HG02642 (cell line): ENCODE measurements at regions not wholly inside any gene's neighbourhood (a gene's known extent, or its start where the extent isn't known, plus 50 kb on each side); places are given as distances from the start of the nearest gene placed in this dataset.

Source experiments
- ATAC-seq: cut with Tn5 transposase; IDR thresholded peaks from one replicate; pipeline ENCODE4 v1.9.1; 2021; ENCODE audit warnings: mild to moderate bottlenecking; ENCODE audit not compliant: unreplicated experiment, poor library complexity

DNA sequence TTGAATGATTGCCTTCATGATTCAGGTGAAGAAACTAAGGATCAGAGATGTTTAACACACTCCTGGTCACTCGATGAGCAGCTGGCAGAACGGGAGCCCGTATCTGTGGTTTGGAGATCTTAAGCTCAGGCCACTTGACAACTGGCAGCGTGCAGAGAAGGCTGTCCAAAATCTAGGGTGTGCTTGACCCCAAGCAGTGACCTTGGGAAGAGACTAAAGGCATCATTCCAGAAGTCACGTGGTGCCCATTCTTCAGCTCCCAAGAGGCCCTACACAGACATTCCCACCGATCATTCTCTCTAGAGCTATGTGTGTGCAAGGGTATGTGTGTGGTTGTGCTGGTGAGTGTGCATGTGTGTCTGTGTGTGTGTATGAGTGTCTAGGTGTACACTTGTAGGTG is 493.8 kb downstream of the TCERG1L start:
- ATAC-seq: no peak

- no peak for ATAC-seq
Observed at GRCh38 chr10:130820880-130821482, 490.5 kb downstream of the TCERG1L start.

DNA sequence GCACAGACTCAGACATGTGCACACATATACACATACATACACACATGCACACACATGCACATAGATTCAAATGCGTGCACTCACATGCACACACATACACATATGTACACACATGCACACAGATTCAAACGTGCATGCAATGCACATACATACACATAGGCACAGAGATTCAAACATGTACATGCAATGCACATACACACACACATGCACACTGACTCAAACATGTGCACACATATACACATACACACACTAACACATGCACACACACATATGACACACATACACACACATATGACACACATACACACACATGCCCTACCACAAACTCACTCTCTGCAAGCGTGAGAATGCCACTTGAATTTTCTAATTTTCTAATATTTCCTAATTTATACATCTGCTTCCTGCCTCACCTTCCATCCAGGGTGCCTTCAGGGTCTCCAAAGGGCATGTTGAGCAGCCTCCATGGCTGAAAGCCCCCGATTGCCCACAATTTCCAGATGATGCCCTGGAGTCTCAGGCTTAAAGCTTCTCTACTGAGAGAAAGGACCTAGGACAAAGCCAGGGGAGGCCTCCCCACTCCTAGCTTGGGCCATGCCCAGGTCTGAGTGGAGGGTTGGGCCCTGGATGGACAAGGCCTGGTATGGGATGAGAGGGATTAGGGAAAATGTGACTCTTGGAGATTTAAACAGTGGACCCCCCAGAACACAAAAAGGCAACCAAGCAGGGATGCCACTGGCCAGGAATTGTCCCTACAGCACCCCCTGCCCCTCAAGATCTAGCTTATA is 487.1 kb downstream of the TCERG1L start:
- ATAC-seq: no peak

DNA sequence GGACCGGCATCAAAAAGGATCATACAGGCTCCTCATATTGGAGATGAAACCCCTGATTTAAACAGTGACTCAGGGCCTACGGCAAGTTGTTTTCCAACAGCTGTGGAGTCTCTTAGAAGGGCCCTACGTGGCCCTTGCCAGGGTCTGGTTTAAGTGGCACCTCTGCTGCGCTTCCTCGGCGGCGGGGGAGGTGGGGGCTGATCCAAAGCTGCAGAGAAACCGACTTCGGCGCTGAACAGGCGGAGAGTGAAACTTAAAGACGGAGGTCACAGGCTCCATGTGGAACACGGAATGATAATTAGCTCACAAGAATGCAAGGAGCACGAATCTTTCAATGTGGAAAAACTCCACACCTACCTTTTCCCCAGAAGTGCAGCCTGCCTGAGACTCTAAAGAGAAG is 477.9 kb downstream of the TCERG1L start:
- no peak for ATAC-seq

DNA sequence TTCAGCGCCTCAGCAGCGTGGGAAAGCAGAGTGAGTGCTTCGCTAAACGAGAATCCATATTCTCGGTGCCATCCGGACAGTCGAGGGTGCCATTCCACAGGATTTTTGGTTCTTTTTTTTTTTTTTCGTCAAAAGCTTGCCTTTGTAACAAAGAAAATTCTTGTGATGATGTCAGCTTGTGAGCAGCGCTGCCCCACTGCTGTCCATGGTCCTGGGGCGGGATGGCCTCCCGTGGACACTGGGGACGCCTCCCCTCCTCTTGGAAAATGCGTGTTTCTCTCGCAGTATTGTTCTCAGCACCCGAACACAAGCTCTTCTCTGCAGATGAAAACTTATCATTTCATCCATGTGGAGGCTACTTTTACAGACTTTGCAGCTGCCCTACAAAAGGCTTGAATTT is 477.4 kb downstream of the TCERG1L start:
- ATAC-seq: no peak

- ATAC-seq: no peak
Observed at GRCh38 chr10:130834573-130834972, 476.9 kb downstream of the TCERG1L start.

- no peak for ATAC-seq
Observed at GRCh38 chr10:130835068-130835467, 476.5 kb downstream of the TCERG1L start.

GRCh38 chr10:130836344-130836743 is 475.2 kb downstream of the TCERG1L start:
- no peak for ATAC-seq

DNA sequence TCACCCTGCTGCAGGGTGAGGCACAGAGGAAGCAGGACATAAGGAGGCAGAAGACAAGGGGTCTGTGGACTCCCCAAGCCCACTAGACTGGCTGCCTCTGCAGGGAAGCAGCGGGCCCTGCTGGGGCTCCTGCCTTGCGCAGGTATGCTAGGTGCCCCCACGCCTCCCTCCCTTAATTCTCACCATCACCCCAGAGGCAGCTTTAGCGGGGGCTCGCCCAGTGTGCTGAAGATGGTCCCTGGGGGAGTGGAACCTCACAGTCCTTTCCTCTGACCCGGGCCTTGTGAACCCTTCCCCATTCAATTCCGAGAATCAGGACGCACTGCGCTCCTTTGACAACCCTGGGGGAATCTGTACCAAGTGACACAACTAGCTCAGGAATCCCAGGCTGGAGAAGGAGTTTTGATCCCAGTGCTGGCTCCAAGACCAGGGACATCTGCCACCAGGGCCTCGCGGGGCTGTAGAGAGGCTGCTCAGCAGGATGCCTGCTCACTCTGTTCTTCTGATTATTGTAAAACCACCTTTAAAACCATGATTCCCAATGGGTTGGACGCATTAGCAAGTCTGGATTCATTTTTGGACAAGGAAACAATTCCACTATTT is 468.4 kb downstream of the TCERG1L start:
- no peak for ATAC-seq

- ATAC-seq: no peak
Observed at GRCh38 chr10:130844310-130844709, 467.2 kb downstream of the TCERG1L start.

DNA sequence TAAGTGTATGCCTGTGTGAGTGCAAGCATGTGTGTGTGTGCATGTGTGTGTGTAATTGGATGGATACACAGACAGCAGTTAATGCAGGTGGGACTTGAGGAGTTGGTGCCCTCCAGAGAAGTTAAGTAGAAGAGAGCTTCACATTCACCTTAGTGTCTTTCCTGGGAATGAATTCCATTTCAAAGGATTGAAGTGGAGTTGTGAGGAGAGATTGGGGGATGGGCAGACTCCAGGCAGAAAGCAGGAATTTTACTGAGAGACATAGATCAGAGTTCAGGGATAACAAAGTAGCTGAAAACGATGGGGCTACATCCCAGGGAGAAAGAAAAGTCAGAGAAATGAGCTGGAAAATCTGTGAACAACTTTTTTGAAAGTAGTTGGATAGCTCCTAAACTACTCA is 464.4 kb downstream of the TCERG1L start:
- ATAC-seq: no peak

GRCh38 chr10:130848855-130849254 is 462.7 kb downstream of the TCERG1L start:
- ATAC-seq: no peak

- no peak for ATAC-seq
Observed at GRCh38 chr10:130854151-130854550, 457.4 kb downstream of the TCERG1L start.

- ATAC-seq: no peak
Observed at GRCh38 chr10:130857631-130858295, 453.8 kb downstream of the TCERG1L start.

GRCh38 chr10:130858626-130859025 is 452.9 kb downstream of the TCERG1L start:
- ATAC-seq: no peak

- ATAC-seq: no peak
Observed at GRCh38 chr10:130859427-130859826, 452.1 kb downstream of the TCERG1L start.

- ATAC-seq: no peak
Observed at GRCh38 chr10:130862122-130862521, 449.4 kb downstream of the TCERG1L start.

- no peak for ATAC-seq
Observed at GRCh38 chr10:130862626-130863025, 448.9 kb downstream of the TCERG1L start.

- no peak for ATAC-seq
Observed at GRCh38 chr10:130863044-130863443, 448.5 kb downstream of the TCERG1L start.

- ATAC-seq: no peak
Observed at GRCh38 chr10:130864961-130865818, 446.3 kb downstream of the TCERG1L start.
